ENCODE measurements at regions not wholly inside any gene's neighbourhood (a gene's known extent, or its start where the extent isn't known, plus 50 kb on each side); places are given as distances from the start of the nearest gene placed in this dataset.

- no peak for TF ChIP-seq CTCF (conservative IDR thresholded peaks at IDR 0.05 in 1 of 2, IDR thresholded peaks at IDR 0.05 in 1 of 2; ENCODE audit: low read depth in 1 of 2, low read length in 2 of 2)
- TF ChIP-seq EZH2 (IDR thresholded peaks at IDR 0.05; ENCODE audit: low read length, missing control alignments), result no peak
Measured at GRCh38 chr6:12608874-12609273, 107.7 kb upstream of the PHACTR1 start.

Measured in fibroblast of lung (primary cell).